ENCODE measurements at regions not wholly inside any gene's neighbourhood (a gene's known extent, or its start where the extent isn't known, plus 50 kb on each side); places are given as distances from the start of the nearest gene placed in this dataset.

DNA sequence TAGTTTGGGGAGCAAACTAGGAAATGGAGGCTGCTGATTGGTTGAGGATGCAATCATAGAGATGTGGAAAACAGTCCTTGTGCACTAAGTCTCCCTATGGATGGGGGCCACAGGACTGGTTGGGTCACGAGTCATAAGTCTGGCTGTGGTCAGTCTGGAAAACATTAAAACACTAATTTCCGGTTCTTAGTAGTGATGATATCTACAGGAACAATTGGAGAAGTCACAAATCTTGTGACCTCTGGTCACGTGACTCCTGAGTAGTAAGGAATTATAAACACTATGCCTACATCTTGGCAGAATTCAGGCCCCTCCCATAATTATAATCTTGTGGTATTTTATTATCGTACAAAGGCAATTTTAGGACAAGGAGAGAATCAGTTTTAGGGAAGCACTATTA, 317.3 kb upstream of the ARPP21 start:
- TF ChIP-seq CTCF (conservative IDR thresholded peaks at IDR 0.05) (no peak), EZH2 (IDR thresholded peaks at IDR 0.05; ENCODE audit: low read depth) (no peak)
